ENCODE measurements at regions not wholly inside any gene's neighbourhood (a gene's known extent, or its start where the extent isn't known, plus 50 kb on each side); places are given as distances from the start of the nearest gene placed in this dataset.

DNA sequence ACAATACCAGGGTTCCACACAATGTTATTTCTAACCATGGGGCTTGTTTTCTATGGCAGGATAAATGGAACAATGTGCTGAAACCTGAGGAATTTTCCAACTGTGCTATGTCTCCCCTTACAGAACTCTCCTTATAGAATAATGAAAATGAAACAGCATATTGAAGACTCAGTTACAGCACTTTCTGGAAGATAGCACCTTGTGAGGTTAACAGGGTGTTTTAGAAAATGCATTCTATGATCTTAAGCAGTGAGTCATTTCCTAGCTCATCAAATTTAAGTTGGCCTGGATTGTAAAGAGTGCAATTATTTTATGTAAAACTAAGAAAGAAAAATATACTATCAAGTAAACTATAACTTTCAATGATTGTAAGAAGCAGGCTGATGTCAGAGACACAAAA lies 60.1 kb upstream of the CNTN1 start:
- TF ChIP-seq, protein P1, sequence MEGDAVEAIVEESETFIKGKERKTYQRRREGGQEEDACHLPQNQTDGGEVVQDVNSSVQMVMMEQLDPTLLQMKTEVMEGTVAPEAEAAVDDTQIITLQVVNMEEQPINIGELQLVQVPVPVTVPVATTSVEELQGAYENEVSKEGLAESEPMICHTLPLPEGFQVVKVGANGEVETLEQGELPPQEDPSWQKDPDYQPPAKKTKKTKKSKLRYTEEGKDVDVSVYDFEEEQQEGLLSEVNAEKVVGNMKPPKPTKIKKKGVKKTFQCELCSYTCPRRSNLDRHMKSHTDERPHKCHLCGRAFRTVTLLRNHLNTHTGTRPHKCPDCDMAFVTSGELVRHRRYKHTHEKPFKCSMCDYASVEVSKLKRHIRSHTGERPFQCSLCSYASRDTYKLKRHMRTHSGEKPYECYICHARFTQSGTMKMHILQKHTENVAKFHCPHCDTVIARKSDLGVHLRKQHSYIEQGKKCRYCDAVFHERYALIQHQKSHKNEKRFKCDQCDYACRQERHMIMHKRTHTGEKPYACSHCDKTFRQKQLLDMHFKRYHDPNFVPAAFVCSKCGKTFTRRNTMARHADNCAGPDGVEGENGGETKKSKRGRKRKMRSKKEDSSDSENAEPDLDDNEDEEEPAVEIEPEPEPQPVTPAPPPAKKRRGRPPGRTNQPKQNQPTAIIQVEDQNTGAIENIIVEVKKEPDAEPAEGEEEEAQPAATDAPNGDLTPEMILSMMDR (conservative IDR thresholded peaks at IDR 0.05; ENCODE audit: low read length): no peak
- TF ChIP-seq EZH2phosphoT487 (IDR thresholded peaks at IDR 0.05; ENCODE audit: borderline replicate concordance): no peak
